NCI-H1930 (cell line): ENCODE measurements at regions not wholly inside any gene's neighbourhood (a gene's known extent, or its start where the extent isn't known, plus 50 kb on each side); places are given as distances from the start of the nearest gene placed in this dataset.
"Not testable (repeated sequence)": the region's sequence is repeated elsewhere in the genome, so short reads cannot be mapped to it uniquely, and the experiment has no call there.

Experiments
- DNase-seq, 2 experiments: peaks; one replicate each; lab custom pipeline; 2025; lab: John Stamatoyannopoulos, UW

DNA sequence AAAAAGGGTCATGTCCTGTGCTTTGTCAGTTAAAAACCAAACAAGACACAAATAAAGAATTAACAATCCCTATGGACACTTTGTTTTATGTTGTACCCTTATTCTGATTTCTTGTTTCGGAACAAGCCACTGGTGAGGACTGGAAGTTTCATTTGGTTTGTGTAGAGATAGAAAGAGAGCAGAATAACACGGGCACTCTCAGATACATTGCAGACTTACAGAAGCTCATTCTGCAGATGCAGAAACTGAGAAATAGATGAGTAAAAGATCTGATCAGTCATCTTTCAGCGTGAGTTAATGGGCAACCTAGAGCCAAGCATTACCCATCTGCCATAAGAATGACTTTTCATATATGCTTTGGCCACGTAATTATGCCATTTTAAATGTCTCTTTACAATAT is 407.6 kb downstream of the RAB38 start:
- no peak for DNase-seq

DNA sequence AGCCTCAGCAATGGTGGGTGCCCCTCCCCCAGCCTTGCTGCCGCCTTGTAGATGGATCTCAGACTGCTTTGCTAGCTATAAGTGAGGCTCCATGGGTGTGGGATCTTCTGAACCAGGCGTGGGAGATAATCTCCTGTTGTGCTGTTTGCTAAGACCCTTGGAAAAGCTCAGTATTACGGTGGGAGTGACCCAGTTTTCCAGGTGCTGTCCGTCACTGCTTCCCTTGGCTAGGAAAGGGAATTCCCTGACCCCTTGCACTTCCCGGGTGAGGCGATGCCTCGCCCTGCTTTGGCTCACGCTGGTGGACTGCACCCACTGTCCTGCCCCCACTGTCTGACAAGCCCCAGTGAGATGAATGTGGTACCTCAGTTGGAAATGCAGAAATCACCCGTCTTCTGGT is 411.2 kb downstream of the RAB38 start:
- DNase-seq, result not testable (repeated sequence)

DNA sequence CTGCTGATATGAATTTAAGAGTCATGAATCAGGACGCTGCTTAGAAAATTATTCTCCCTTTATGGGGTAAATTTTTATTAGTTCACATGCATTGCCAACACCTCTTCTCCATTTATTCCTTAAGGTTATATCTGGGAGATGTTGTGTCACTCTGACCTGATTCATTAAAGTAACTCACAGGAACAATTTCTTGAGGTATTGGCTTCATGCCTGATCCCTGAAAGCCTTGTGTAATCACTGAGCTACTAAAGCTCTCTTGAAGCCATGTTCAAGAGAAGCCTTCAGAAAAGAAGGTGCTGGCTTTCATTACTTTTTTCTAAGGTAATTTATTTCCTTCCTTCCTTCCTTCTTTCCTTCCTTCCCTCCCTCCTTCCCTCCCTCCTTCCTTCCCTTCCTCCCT is 420.6 kb downstream of the RAB38 start:
- DNase-seq, result no peak

DNA sequence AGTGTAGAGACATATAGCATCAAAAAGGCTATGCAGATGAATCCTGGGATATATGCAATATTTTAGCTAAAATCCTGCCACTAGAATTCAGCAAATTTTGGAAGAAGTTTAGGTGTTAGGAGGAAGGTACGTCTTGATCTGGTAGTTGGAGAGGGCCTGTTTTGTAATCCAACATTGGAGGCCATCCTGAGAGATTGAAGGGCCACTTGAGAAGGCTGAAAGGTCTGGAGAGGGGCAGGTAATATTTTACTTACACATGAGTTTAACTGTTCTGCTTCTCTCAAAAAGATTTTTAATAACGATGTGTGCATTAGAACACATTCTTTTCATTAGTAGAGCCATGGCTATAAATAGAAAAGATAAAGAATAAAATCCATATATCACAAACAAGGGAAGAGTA is 422.1 kb downstream of the RAB38 start:
- no peak for DNase-seq

DNA sequence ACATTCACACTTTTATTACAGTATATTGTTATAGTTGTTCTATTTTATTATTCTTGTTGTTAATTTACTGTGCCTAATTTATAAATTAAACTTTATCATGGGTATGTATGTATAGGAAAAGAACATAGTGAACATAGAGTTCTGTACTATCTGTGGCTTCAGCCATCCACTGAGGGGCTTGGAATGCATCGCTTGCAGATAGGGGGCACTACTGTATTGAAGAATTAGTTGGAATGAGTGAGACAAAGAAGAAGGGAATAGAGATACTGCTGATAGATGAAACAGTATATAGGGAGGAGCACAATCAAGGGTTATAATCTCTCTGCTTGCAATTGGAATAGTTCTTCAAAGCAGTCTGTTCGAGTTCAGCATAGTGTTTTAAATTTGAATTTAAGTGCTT is 432.2 kb downstream of the RAB38 start:
- DNase-seq, result no peak

DNA sequence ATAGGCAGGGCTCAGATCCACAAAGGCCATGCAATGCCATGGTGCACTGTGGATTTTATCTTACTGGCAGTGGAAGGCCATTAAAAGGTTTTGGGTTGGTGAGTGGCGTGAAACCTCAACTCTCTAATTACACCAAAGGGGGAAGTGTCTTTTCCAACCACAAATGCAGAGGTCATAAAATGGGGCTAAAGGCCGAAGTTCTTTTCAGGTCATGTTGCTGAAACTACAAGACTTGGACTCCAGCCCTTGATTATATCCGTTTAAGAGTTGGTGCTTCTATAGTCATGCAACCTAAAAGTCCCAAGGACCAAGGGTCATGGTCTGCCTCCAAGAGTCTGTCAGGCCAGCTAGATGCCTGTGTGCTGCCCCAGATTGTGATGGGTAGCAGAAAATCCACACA is 434.3 kb downstream of the RAB38 start:
- DNase-seq, result no peak

DNA sequence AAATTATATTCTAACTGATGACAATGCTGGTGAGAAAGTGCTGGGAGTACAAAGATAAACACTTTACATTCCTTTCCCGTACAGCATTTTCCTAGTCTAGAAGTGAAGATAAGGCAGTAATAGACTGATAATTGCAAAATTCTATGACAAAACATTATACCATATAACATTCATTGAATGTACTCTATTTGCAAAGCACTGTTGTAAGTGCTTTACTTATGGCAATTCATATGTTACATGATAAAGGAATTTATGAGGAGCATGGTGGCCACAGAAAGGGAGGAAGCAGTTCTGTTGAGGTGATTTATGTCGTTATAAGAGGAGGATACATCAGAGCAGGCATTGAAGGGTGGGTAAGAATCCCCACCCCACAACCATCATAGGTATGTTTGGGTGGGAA is 434.8 kb downstream of the RAB38 start:
- no peak for DNase-seq

DNA sequence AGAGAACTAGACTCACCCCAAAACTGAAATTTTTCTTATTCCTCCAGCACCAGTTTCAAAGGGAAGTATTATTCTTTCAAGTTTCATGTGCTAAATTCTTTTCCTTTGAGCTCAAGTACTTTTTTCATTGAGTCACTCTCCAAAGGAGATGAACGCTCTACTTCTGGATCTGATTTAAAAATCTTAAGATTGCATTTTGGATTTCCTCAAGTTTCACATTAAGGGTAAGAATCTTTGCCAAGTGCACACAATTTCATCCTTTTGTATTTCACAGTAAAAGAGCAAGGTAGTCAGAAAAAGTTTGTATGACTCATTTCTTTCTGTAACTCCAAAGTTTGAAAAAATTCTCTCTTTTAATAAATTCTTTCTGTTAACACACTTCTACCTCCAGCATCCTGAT is 435.5 kb downstream of the RAB38 start:
- no peak for DNase-seq

DNA sequence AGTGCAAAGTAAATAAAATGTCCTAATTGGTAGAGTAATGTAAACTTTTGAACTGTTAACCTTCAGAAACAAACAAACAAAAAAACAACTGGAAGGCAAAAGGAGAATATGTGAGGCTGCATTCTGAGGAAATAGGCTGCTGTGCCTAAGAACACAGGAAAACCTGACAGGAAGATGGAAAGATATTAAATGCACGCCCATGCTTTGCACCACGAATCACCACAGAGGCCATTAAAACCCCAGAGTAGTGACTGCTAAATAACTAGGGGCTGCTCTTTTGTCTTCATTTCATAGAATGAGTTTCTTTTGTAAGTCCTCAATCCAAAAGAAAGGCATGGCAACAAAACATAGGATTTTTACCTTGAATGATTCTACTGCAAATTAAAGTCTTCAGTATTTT is 436.0 kb downstream of the RAB38 start:
- no peak for DNase-seq

DNA sequence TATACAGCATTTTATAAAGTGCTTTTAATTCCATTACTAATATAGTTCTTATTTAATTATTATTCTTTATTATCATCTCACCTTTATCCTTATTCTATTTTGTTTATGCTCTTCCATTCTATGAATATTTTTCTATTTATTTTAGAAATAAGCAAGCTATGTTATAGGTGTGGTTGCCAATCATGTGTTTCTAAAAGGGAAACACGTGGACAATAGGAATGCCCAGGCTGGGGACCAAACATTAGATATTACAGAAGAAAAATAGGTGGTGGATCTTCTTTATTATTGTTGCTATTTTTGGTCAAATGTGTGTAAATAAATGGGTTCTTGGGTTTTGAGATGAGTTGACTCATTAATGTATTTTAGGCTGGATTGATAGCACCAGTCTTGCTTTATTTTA is 438.3 kb downstream of the RAB38 start:
- no peak for DNase-seq

DNA sequence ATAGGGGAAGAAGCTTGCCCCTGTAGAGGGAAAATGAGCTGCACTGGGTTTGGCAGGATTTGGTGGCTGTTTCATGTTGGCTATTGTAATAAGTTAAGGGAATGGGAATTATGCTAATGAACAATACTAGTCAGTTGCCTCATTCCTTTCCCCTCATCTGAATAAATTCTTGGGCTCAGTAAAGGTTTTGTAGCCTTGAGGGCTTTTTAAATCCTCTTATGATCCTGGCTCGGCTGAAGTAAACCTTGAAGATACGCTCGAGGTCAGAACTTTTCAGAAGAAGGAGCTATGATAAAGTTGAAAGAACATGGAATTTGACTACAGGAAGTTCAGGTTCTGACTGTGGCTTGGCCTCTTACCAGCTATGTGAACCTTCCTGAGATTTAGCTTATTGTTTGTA is 448.7 kb downstream of the RAB38 start:
- DNase-seq, result no peak

DNA sequence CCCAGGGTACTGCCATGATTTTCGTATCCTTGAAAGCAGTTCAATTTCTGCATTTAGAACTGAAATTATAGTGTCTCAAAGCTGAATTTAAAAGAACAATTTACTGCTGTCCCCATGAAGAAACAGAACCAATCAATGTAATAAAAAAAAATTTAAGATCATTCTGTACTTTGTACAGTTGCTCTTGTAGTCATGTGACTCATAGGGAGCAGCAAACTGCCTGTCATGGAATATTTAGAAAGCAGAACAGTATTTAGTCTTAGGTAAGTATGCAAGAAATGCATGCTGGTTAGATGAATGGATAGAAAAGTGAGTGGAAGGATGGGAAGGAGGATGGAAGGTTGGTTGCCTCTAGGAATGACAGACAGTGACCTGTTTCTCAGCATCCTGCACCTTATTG is 450.9 kb downstream of the RAB38 start:
- no peak for DNase-seq

DNA sequence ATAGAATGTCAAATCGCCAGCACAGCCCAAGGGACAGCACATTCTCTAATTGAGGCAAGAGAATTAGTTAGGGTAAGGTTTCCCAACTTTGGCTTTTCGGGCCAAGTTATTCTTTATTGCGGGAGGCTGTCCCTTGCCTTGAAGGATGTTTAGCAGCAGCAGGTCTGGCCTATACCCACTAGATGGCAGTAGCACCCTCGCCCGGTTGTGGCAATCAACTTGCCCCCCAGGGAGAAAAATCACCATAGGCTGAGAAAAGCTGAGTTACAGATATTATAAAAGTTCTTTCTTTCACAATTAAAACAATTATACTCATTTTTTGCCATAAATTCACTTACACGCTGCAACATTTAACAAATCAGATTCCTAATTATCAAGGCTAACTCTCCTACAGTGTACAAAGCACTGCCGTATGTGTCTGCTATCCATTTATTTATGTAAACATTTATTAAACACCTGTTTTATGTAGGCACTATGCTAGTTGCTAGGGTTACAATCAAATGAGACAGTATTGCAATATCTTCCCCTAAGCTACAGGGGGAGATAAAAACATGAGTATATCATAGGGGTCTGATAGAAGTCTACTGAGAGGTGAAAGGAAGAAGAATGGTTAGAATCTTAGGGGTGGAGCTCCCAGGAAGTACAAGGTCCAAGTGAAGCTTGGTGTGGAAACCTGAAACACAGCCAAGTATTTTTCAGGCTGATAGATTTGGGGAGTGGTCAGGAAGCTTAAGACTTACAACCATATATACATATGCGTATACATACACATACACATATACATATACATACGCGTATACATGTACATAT is 452.3 kb downstream of the RAB38 start:
- peak in 1 of 2 experiments; percentile 14 for DNase-seq

DNA sequence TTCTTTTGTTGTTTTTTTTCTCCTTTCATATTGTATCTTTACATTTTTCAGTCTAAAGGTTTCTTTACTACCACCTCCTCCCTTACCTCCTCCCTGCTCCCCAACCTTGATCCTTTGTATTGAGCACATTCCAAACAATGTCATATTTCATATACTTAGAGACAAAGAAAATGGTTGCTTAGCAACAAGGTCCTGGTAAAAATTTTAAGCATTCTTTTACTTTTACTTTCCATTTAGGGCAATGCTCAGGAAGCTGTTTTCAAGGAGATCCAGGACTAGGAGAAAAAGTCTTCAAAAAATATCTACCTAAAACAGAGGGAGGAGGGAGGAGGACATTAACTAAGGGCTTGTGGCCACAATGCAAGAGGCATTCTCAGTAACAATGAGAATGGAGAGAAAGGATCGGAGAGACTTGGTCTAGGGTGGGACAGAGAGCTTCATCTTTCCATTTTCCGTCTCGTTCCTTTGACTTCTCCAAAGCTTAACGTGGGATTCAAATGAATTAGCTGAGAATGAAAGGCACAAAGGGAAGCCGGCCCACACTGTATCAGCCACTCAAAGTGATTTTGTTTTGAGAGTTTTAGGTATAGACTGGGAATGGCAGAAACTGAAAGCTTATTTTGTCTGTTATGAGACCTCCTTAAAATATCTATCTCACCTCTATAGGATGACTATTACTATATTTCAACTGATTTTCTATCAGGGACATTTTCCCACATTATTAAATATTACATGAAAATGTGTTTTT is 455.7 kb downstream of the RAB38 start:
- no peak for DNase-seq

DNA sequence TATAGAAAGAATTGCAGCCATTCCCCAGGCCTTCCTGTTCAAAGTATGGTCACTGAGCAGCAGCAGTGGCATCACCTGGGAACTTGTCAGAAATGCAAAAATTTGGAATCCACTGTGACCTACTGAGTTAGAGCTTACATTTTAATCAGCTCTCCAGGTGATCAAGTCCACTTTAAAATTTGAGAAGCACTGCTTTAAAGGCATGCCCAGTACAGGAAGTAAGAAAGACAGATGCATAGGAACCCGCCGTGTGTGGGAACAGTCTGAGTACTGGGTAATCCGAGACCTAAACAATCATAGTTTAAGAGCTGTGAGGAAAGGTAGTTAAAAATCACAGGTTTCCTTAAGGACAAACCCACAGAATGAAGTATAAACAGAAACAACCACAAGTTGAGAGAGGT is 462.4 kb downstream of the RAB38 start:
- DNase-seq, result no peak

DNA sequence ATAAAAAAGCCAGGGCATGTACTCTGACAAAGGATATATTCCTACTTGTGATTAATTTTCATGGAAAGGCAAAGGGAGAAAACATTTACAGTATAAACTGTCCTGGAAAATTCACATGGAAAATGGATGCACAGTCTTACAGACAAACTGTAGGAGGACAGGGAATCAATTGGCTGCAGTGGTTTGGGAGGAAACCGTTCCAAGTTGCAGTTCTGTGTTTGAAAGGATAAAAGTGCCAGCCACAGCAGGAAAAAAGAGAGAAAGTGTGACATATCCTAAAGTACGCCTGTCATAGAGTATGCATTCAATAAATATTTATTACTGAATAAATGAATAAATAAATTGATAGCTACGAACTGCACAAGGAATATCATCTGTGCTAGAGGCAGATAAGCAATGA is 462.9 kb downstream of the RAB38 start:
- no peak for DNase-seq

DNA sequence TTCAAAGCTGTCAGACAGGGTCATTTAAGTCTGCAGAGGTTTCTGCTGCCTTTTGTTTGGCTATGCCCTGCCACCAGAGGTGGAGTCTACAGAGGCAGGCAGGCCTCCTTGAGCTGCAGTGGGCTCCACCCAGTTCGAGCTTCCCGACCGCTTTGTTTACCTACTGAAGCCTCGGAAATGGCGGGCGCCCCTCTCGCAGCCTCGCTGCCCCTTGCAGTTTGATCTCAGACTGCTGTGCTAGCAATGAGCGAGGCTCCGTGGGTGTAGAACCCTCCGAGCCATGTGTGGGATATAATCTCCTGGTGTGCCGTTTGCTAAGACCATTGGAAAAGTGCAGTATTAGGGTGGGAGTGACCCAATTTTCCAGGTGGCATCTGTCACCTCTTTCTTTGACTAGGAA is 471.7 kb downstream of the RAB38 start:
- not testable (repeated sequence) for DNase-seq

DNA sequence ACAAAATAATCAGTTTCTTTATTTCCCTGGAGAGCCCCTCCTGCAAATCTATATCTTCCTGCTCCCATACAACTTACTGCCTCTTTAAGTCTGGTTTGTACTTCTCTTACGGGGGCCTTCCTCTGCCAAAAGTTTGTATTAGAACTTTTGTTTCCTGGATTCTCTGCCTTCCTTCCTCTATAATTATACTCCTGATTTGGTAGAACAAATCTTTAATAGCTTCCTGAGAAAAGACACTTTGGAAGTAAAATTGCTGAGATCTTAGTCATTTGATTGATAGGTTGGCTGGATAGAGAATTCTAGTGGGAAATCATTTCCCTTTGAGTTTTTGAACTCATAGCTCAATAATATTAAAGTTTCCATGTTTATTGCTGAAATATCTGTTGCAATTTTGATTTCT is 499.2 kb downstream of the RAB38 start:
- no peak for DNase-seq

DNA sequence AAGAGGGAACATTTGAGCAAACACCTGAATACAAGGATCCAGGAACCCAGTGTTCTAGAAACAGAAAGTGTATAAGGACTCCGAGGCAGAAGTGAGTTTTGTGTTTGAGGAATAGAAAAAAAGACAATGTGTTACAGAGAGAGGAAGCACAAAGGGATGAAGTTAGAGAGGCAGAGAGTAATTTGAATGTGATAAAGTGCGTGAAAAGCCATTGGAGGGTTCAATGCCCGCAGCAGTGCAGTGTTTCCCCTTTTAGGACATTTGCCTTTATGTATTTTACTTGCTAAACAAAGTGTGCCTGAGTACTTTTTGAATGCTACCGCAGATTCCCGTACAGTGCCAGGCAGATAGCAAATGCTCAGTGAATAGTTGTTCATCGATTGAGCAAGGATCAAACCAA is 508.5 kb downstream of the RAB38 start:
- DNase-seq, result no peak

DNA sequence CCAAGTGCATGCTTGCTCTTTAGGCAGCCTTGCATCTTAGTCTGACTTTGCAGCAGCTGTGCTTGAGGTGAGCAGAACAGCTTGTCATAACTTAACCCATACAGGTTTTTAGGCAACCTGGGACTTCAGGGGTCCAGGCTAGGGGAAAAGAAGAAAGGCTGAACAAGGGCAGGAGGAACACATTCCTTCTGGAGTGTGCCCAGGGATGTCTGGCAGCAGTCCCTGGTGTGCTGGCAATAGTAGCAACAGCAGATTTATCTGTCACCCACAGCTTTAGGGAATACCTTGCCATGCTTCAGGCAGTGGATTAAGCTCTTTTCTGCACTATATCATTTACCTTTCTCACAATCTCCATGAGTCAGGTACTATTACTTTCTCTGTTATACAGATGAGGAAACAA is 513.0 kb downstream of the RAB38 start:
- no peak for DNase-seq

DNA sequence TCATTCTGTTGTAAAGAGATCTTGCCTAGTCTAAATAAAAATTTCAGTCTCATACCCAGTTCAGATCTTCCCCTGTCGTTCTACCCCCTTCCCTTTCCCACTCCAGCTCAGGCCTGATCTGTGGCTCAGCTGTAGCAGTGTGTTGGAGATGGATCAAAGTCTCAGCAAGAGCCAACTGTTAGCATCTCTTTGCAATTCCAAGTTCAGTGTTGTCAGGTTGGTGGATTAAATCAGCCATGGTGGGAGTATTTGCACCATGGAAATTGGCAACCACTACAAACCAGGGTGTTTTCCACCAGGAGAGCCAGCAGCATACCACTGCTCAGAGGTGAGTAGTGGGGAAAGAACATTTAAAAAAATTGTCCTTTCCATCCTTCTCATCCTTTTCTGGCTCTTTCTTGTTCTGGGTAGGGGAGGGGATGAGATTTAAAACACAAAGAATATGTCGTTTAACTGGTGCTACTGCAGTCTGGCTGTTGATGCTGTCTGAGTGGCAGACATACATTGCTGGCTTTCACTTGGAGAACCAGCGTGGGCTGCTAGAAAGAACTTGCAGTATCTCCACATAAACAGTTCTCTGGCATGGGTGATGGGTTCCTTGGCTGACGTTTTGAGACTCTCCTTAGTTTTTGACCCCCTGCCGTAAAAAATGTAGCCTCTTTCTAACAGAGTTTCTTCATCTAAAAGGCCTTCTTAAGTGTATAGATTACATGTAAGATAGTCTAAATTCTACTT is 514.1 kb downstream of the RAB38 start:
- no peak for DNase-seq

DNA sequence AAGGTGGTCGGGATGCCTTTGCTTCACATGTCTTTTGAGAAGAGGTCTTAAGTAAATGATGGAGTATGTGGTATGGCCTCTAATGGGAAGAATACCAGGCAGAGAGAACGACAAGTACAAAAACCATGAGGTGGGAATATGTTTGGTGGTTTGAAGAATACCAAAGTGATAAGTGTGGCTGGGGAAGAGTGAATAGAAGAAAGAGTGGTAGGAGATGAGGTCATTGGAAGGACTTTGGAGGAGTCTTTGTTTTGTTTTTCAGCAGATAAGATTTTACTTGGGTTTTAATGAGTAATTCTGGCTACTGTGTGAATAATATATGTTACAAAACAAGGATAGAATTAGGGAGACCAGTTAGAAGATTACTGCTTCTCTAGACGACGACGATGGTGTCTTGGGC is 515.4 kb downstream of the RAB38 start:
- DNase-seq, result no peak

DNA sequence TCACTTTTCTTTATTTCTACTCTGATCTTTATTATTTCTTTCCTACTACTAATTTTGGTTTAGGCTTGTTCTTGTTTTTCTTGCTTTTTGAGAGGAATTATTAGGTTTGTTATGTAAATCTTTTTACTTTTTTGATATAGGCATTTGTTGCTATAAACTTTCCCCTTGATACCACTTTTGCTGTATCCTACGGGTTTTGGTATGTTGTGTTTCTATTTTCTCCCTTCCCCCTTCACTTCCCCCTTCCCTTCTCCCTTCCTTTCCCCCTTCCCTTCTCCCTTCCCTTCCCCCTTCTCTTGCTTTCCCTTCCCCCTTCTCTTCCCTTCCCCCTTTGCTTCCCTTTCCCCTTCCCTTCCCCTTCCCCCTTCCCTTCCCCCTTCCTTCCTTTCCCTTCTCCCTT is 529.6 kb downstream of the RAB38 start:
- no peak for DNase-seq
